Activated CD8-positive, alpha-beta memory T cell treated with anti-CD3 and anti-CD28 coated beads for 36 hours (primary cell): ENCODE measurements at regions not wholly inside any gene's neighbourhood (a gene's known extent, or its start where the extent isn't known, plus 50 kb on each side); places are given as distances from the start of the nearest gene placed in this dataset.
"Not testable (repeated sequence)": the region's sequence is repeated elsewhere in the genome, so short reads cannot be mapped to it uniquely, and the experiment has no call there.

Experiments
- CTCF ChIA-PET: fragments of 350-600 bp; sonication (Branson Sonifier 250); formaldehyde crosslinking; loops from one replicate; lab custom pipeline; 2021; ENCODE audit warnings: antibody characterized with exemption; lab: Charles Lee
- POLR2A ChIA-PET: fragments of 350-600 bp; sonication (Branson Sonifier 250); formaldehyde crosslinking; loops from one replicate; lab custom pipeline; 2021; ENCODE audit warnings: antibody characterized with exemption; lab: Charles Lee

- CTCF ChIA-PET = no interaction called here
These were observed 329.4 kb upstream of the AGA start for GRCh38 chr4:177771645-177772044.

DNA sequence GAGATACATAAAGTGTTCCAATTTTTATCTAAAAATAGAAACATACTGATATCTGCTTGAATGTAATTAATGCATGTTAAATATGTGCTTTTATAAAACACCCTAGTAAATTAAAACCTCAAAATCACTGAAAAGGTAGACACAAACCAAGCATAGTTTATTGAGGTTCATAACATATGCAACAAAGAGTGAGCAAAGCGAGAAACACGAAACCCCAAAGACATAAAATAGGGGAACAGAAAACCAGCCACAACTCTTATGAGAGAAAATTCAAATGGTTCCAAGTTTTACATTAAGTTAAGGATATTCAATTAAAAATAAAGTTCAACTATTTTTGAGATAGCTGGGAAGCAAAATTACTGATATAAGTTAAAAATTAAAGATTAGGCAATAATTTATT lies 336.4 kb upstream of the AGA start:
- POLR2A ChIA-PET = no interaction called here
- CTCF ChIA-PET = no interaction called here

More at GRCh38 chr4:177771645-177772044, 329.4 kb upstream of the AGA start:
- POLR2A ChIA-PET = no interaction called here

GRCh38 chr4:177785000-177785399 lies 342.8 kb upstream of the AGA start:
- CTCF ChIA-PET = no interaction called here
- POLR2A ChIA-PET = no interaction called here

DNA sequence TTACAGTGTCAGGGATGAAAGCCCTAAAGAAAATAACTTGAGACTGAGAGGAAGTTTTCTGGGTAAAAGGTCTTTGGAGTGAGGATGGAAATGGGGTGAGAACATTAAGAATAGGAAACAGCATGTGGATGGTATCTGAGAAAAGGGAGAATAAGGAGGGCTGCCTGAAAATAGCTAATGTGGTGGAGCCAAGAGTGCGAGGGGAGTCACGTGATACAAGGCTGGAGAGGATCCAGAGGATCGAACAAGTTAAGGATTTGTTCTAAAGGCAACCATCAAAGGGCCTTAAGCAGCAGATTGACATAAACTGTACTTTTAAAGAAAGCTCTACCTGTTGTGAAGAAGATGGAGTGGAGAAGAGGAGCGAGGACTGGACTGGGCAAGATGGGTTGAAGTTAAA lies 347.4 kb upstream of the AGA start:
- POLR2A ChIA-PET = no interaction called here
- CTCF ChIA-PET = interaction anchor here (0.6 kb wide), 1 partner anchor 128 kb away, joined by 3 read pairs; no protein-coding TSS in a partner anchor

DNA sequence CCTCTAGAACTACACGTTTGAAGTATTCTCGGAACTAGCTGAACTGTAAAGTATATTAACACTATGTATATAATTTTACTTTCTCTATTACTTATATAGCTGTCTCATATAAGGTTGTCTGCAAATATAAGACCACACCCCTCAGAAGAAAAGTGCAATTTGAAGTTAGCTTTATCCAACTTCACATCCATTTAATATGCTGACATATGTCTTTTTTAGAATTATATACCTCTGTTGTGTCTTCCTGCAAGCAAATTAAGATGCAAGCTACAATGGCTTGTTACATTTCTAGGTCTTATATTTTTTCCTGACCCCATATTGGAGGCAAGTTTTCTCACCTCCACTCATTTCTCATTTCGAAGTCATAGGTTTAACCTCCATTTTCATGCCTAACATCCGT lies 349.0 kb upstream of the AGA start:
- ChIA-PET CTCF (no interaction called here), POLR2A (no interaction called here)

DNA sequence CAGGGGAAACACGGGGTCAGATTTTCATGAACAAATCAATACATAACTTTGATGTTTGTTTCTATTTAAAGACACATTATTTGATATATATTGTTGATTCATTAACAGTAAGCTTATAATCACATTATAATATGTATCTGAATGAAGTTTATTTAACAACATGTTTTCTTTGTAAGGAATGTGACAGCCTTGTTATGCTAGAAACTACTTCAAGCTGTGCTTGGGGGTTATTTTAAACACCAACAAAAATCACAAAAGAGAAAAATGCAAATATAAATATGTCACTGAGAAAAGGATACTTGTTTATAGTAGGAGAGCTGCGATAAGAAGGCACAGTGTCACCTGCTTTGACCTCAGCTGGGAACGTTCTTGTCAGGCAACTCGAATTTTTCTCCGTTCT lies 354.6 kb upstream of the AGA start:
- ChIA-PET CTCF (no interaction called here), POLR2A (no interaction called here)

GRCh38 chr4:177798161-177798560 lies 355.9 kb upstream of the AGA start:
- ChIA-PET CTCF (no interaction called here), POLR2A (no interaction called here)

DNA sequence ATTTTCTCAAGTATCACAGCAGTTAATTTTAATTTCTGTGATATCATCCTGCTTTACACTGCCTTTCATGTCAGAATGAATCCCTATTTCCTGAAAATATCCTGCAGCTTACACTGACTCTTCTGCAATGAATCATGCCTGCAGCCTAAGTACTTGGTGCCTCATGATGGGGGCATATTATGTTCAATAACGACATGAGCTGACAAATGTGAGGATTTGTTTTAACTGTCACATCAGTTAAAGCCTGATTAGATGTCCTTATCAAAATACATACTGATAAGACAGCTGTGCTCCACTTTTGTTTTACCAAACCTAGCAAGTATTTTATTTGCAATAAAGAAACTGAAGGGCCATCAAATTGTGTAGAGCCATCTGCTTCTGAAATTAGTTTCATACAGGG lies 359.9 kb upstream of the AGA start:
- POLR2A ChIA-PET = no interaction called here
- CTCF ChIA-PET = no interaction called here

GRCh38 chr4:177802661-177803060 lies 360.4 kb upstream of the AGA start:
- POLR2A ChIA-PET = no interaction called here
- CTCF ChIA-PET = no interaction called here

GRCh38 chr4:177803151-177803550 lies 360.9 kb upstream of the AGA start:
- POLR2A ChIA-PET = no interaction called here

DNA sequence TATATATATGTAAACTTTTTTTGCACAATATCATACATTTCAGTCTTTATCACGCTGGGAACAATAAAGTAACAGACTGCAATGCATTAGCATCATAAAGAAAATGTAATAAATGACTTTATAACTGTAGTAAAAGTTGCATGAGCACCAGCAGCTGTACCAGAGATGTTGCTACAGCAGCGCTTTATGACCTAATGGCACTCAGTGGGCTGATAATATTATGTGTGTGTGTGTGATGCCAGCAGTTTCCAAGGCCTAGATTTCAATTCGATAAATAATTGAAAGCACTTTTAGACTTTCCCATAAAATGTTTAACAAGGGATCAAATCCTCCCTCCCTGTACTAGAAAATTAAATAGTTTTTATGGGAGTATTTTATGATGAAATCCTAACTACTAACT lies 367.6 kb upstream of the AGA start:
- POLR2A ChIA-PET = no interaction called here
- CTCF ChIA-PET = no interaction called here

More at GRCh38 chr4:177803151-177803550, 360.9 kb upstream of the AGA start:
- CTCF ChIA-PET = no interaction called here

- CTCF ChIA-PET = no interaction called here
- POLR2A ChIA-PET = no interaction called here
These were observed 368.0 kb upstream of the AGA start for GRCh38 chr4:177810220-177810619.

- POLR2A ChIA-PET, CTCF ChIA-PET: not testable (repeated sequence)
These were observed 376.2 kb upstream of the AGA start for GRCh38 chr4:177818392-177818791.

DNA sequence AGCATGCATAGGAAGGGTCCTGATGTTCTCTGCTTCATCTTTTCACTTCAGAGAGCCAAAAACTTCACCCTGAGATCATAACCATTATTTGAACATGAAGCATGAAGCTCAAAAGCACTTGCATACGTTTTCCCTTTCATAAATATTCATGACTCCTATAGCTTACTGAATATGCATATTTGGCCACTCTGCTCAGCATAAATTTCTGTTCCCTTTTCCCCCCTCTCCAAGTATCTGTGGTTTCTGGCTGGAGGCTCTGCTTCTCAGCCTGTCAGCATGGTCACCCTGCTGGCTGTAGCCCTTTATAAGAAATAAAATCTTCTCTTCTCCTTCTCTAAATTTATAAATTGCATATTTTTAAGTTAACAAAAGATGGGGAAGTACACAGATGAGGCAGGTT lies 384.7 kb upstream of the AGA start:
- CTCF ChIA-PET = no interaction called here
- POLR2A ChIA-PET = no interaction called here

DNA sequence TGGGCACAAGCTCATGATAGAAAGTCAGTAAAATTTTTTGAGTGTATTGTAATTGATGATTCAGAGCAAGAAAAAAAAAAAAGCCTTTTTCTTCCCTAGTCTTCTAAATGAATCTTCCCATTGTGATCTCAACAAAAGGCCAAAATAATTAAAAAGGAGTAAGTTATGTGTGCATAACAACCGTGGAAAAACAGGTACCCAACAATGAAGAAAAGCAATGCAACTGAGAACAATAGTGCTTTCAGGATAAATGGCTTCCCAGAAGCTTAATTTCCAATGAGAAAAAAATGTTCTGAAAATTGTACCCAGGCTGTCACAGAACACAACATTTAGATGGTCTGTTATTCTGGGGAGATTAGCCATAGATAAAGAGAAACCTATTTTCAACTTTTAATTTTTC lies 399.0 kb upstream of the AGA start:
- POLR2A ChIA-PET = no interaction called here

DNA sequence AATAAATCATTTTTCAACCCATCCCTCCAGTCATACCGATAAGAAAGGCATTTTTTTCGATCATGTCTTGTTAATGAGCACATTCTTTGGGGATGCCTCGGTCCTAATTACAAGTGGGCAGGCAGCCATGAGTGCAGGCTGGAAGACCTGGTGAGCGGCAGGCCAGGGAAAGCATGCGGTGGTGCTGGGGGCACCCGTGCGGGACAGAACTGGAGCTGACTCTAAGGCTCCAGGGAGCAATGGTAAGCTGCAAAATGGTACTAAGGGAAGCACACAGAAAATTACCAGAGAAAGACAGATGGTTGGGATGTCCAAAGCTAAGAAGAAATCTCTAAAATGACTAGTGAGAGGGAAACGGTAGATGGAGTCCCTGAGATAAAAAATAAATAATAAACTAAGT lies 411.0 kb upstream of the AGA start:
- ChIA-PET CTCF (no interaction called here), POLR2A (no interaction called here)

More for the DNA sequence above, 399.0 kb upstream of the AGA start:
- CTCF ChIA-PET = interaction anchor here (0.7 kb wide), 1 partner anchor 981 kb away, joined by 3 read pairs; no protein-coding TSS in a partner anchor

- POLR2A ChIA-PET = no interaction called here
- CTCF ChIA-PET = no interaction called here
These were observed 413.4 kb upstream of the AGA start for GRCh38 chr4:177855507-177856197.

GRCh38 chr4:177860171-177860570 lies 417.9 kb upstream of the AGA start:
- CTCF ChIA-PET = interaction anchor here (0.6 kb wide), 1 partner anchor 628 kb away, joined by 3 read pairs; no protein-coding TSS in a partner anchor
- POLR2A ChIA-PET = no interaction called here

DNA sequence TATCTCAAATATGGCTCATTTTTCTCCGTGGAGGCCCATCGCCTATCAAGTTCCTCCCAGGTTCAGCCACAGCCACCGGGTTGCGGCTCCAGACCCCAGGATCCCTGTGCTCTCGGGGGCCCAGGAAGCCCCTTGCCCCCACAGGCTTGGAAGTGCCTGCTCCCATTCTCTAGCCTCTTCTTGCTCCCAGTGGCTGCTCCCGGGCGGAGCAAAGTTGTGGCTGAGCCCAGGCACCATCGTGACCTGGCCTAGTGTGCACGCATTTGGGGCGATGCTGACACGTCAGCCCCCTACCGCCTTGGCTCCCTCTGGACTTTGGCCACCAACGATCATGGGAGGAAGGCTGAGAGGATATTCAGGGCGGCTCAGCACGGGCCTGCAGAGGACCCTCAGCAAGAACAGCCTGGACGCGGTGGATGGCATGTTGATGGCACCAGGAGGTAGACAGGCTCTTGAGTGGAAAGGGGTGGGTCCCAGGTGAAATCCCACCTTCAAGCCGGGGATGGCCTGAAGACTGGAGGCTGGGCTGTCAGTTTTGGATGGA lies 419.4 kb upstream of the AGA start:
- ChIA-PET CTCF (no interaction called here), POLR2A (no interaction called here)

- ChIA-PET POLR2A (no interaction called here), CTCF (interaction anchor here (0.6 kb wide), 1 partner anchor 103 kb away, joined by 4 read pairs; no protein-coding TSS in a partner anchor)
These were observed 420.4 kb upstream of the AGA start for GRCh38 chr4:177862541-177863176.

DNA sequence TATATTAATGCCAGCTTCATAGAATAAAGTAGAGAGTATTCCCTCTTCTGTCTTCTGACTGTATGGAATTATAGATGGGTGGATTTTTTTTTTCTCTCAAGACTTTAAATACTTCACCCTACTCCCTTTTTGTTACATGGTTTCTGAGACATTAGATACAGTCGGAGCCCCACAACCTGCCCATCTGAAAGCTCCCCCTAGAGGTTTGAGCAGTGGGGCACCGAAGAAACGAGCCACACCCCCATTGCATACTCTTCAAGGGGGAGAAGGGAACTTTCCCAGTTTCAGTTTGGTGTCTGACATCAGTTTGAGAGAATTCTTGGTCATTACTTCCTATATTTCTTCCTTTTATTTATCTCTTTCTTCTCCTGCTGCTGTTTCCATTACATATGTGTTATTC lies 437.6 kb upstream of the AGA start:
- ChIA-PET POLR2A (no interaction called here), CTCF (no interaction called here)
